HL-60 (cell line): ENCODE measurements at regions not wholly inside any gene's neighbourhood (a gene's known extent, or its start where the extent isn't known, plus 50 kb on each side); places are given as distances from the start of the nearest gene placed in this dataset.

ENCODE experiments used
- DNase-seq, 2 experiments: peaks; one replicate each; pipeline ENCODE4 v3.0.0-alpha.2; 2010 to 2020; ENCODE audit warnings: low read depth in 1 of 2, low spot score in 1 of 2
- H3K27ac ChIP-seq: fragments of 250-450 bp; sonication (Bioruptor Pico); replicated peaks from 2 replicates; pipeline ENCODE4 v1.5.1; 2020; ENCODE audit warnings: mild to moderate bottlenecking, moderate library complexity
- H3K27me3 ChIP-seq: fragments of 250-450 bp; sonication (Bioruptor Pico); 2 replicates; pipeline ENCODE4 v1.5.1; 2021; ENCODE audit warnings: mild to moderate bottlenecking, moderate library complexity; ENCODE audit not compliant: insufficient read depth, poor library complexity, severe bottlenecking
- H3K4me3 ChIP-seq: replicated peaks from 2 replicates; pipeline ENCODE4 v1.5.1; 2011; ENCODE audit warnings: mild to moderate bottlenecking, control low read depth, low read length; ENCODE audit not compliant: insufficient read depth
- CTCF ChIP-seq: IDR thresholded peaks from one replicate; pipeline ENCODE4 v1.5.1; 2011; ENCODE audit warnings: low read length, control low read depth, inconsistent platforms; ENCODE audit not compliant: insufficient read depth
- GABPA ChIP-seq: IDR thresholded peaks from 2 replicates; pipeline ENCODE4 v1.6.1; 2012; ENCODE audit warnings: low read depth
- POLR2AphosphoS5 ChIP-seq: IDR thresholded peaks from 2 replicates; pipeline ENCODE4 v1.6.1; 2012; ENCODE audit warnings: low read depth
- REST ChIP-seq: IDR thresholded peaks from 2 replicates; pipeline ENCODE4 v1.6.1; 2012; ENCODE audit warnings: low read depth; ENCODE audit not compliant: insufficient replicate concordance
- SPI1 ChIP-seq: IDR thresholded peaks from 2 replicates; pipeline ENCODE4 v1.6.1; 2012; ENCODE audit warnings: low read depth, mild to moderate bottlenecking, borderline replicate concordance

GRCh38 chr3:165644331-165644730 lies 192.9 kb downstream of the BCHE start:
- no peaks in the 10 kb centered on the region for H3K27me3 ChIP-seq
- no peak overlapping the region for H3K27ac ChIP-seq
- DNase-seq, result no peak
- TF ChIP-seq SPI1 (no peak), CTCF (no peak), GABPA (no peak), REST (no peak), POLR2AphosphoS5 (no peak)
- H3K4me3 ChIP-seq, result no peak overlapping the region

- no peak overlapping the region for H3K27ac ChIP-seq
- DNase-seq, result no peak
- no peak overlapping the region for H3K4me3 ChIP-seq
- TF ChIP-seq CTCF (no peak), GABPA (no peak), REST (no peak), SPI1 (no peak), POLR2AphosphoS5 (no peak)
- no peaks in the 10 kb centered on the region for H3K27me3 ChIP-seq
Measured at GRCh38 chr3:165643425-165643824, 193.8 kb downstream of the BCHE start.

- DNase-seq, result no peak
- no peaks in the 10 kb centered on the region for H3K27me3 ChIP-seq
- TF ChIP-seq GABPA (no peak), SPI1 (no peak), CTCF (no peak), POLR2AphosphoS5 (no peak), REST (no peak)
- H3K27ac ChIP-seq, result no peak overlapping the region
- no peak overlapping the region for H3K4me3 ChIP-seq
Measured at GRCh38 chr3:165642761-165643420, 194.3 kb downstream of the BCHE start.
